ENCODE measurements at regions not wholly inside any gene's neighbourhood (a gene's known extent, or its start where the extent isn't known, plus 50 kb on each side); places are given as distances from the start of the nearest gene placed in this dataset.

DNA sequence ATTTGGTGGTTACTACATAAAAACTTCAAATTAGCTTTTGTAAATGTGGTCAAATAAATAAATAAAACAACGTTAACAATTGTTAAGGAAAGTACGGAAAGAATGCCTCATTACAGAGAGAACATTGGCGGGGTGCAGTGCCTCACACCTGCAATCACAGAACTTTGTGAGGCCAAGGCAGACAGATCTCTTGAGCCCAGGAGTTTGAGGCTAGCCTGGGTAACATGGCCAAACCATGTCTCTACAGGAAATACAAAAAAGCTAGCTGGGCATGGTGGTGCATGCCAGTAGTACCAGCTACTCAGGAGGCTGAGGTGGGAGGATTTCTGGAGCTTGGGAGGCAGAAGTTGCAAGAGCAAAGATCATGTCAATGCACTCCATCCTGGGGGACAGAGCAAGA, 59.4 kb upstream of the VPREB1 start:
- Mint-ChIP-seq H3K4me1 (no peaks in the 10 kb centered on the region), H3K27me3 (peaks cover 22 to 27% of the 10 kb centered on the region in 2 donors), H3K9me3 (peaks cover 0 to 10% (median 2%) of the 10 kb centered on the region in 8 donors), H3K36me3 (no peaks in the 10 kb centered on the region), H3K4me3 (no peak overlapping the region), H3K27ac (no peak overlapping the region)
- no peak overlapping the region for H3K4me3 ChIP-seq (ENCODE audit: low read length in 2 of 2)
- no peak for DNase-seq
- CTCF ChIA-PET (ENCODE audit: partially characterized antibody) = interaction anchor here (1.2 kb wide), 1 partner anchor 51 kb away, joined by 3 read pairs; no protein-coding TSS in a partner anchor
- H3K36me3 ChIP-seq (ENCODE audit: insufficient read depth, low read length) = no peaks in the 10 kb centered on the region
- H3K27me3 ChIP-seq (ENCODE audit: insufficient read depth, low read length) = no peaks in the 10 kb centered on the region
- intact Hi-C loops (cut with micrococcal nuclease) = no loop called here
- POLR2A ChIA-PET (ENCODE audit: partially characterized antibody) = no interaction called here
- H3K4me1 ChIP-seq (ENCODE audit: insufficient read depth, low read length) = no peaks in the 10 kb centered on the region
- H3K9me3 ChIP-seq (ENCODE audit: control insufficient read depth in 1 of 2, low read length in 2 of 2) = no peaks in the 10 kb centered on the region
- no peak overlapping the region for H3K27ac ChIP-seq (ENCODE audit: low read depth, low read length)

DNA sequence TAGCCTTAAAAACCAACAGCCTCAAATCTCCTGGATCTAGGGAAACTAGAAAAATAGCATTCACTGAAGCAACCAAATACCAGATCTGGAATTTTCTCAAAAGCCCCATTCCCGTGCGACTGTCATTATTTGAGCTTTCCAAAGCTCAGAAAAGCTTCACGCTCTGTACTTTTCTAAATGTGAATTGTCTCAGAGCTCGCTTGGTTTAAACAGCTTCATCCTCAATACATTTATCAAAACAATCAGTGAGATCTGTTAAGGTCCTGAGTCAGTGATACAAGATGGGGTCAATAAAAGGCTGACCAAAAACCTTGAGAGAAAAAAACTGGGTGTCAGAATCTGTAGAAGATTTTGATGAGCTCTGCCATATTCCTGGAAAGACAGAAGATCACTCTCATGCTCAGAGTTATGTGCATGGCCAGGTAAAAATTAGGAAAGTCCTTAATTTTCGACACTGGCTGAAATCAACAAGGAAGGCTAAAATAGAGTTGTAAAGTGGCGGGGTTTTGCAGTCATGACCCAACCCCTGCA, 60.2 kb upstream of the VPREB1 start:
- H3K4me3 ChIP-seq (ENCODE audit: low read length in 2 of 2) = no peak overlapping the region
- intact Hi-C loops (cut with micrococcal nuclease) = no loop called here
- ChIA-PET POLR2A (ENCODE audit: partially characterized antibody) (no interaction called here), CTCF (ENCODE audit: partially characterized antibody) (interaction anchor here (1.2 to 2.3 kb wide), 2 partner anchors 12 to 52 kb away, joined by 3 to 10 read pairs; no protein-coding TSS in a partner anchor)
- Mint-ChIP-seq H3K4me3 (no peak overlapping the region), H3K27me3 (peaks cover 21 to 28% of the 10 kb centered on the region in 2 donors), H3K36me3 (no peaks in the 10 kb centered on the region), H3K9me3 (peaks cover 0 to 5% (median 0%) of the 10 kb centered on the region in 8 donors), H3K4me1 (no peaks in the 10 kb centered on the region), H3K27ac (no peak overlapping the region)
- no peaks in the 10 kb centered on the region for H3K9me3 ChIP-seq (ENCODE audit: control insufficient read depth in 1 of 2, low read length in 2 of 2)
- no peak for DNase-seq
- no peaks in the 10 kb centered on the region for H3K27me3 ChIP-seq (ENCODE audit: insufficient read depth, low read length)
- H3K4me1 ChIP-seq (ENCODE audit: insufficient read depth, low read length) = no peaks in the 10 kb centered on the region
- no peaks in the 10 kb centered on the region for H3K36me3 ChIP-seq (ENCODE audit: insufficient read depth, low read length)
- H3K27ac ChIP-seq (ENCODE audit: low read depth, low read length) = no peak overlapping the region

DNA sequence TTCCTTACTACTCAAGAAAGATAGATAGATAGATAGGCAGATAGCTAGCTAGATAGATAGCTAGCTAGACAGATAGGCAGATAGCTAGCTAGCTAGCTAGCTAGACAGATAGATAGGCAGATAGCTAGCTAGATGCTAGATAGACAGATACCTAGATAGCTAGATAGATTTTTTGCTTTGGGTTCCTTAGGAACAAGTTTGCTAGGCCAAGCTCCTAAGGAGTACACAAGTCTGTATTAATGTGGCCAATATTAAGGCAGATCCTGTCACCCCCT, 61.7 kb upstream of the VPREB1 start:
- Mint-ChIP-seq H3K27ac (no peak overlapping the region), H3K4me3 (no peak overlapping the region), H3K36me3 (no peaks in the 10 kb centered on the region), H3K9me3 (peaks cover 0 to 5% (median 0%) of the 10 kb centered on the region in 8 donors), H3K4me1 (no peaks in the 10 kb centered on the region), H3K27me3 (peaks cover 22 to 28% of the 10 kb centered on the region in 2 donors)
- H3K27ac ChIP-seq (ENCODE audit: low read depth, low read length) = no peak overlapping the region
- ChIA-PET POLR2A (ENCODE audit: partially characterized antibody) (no interaction called here), CTCF (ENCODE audit: partially characterized antibody) (interaction anchor here (0.9 to 2.3 kb wide), 2 partner anchors 13 to 53 kb away, joined by 4 to 10 read pairs; no protein-coding TSS in a partner anchor)
- H3K27me3 ChIP-seq (ENCODE audit: insufficient read depth, low read length) = no peaks in the 10 kb centered on the region
- no peak overlapping the region for H3K4me3 ChIP-seq (ENCODE audit: low read length in 2 of 2)
- no peaks in the 10 kb centered on the region for H3K4me1 ChIP-seq (ENCODE audit: insufficient read depth, low read length)
- no peaks in the 10 kb centered on the region for H3K9me3 ChIP-seq (ENCODE audit: control insufficient read depth in 1 of 2, low read length in 2 of 2)
- intact Hi-C loops (cut with micrococcal nuclease) = no loop called here
- DNase-seq = no peak
- no peaks in the 10 kb centered on the region for H3K36me3 ChIP-seq (ENCODE audit: insufficient read depth, low read length)

DNA sequence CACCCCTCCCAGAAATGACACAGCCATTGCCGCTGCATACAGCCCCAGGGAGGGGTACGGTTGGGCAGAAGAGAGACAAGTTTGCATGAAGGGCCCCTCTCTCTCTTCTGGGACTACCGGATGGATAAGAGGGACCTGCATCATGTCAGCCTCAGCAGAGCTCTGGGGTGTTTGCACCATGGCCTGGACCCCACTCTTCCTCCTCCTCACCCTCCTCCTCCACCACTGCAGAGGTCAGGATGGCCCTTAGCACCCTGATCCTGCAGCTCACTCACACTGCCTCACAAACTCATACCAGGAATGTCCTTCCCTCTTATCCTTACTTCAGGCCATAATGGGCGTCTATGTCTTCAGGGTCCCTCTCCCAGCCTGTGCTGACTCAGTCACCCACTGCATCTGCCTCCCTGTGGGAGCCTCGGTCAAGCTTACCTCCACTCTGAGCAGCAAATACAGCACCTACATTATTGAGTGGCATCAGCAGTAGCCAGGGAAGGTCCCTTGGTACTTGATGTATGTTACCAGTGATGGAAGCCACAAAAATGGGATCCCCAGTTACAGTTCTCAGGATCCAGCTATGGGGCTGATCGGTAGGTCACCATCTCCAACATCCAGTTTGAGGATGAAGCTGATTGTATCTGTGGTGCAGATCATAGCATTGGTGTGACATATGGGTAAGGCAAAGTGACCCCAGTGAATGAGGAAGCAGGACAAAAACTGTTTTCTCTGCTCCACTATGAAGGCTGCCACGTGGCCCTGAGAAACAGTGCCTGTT, 62.2 kb upstream of the VPREB1 start:
- H3K36me3 Mint-ChIP-seq = no peaks in the 10 kb centered on the region
- Histone ChIP-seq H3K4me1 (ENCODE audit: insufficient read depth, low read length) (no peaks in the 10 kb centered on the region), H3K36me3 (ENCODE audit: insufficient read depth, low read length) (no peaks in the 10 kb centered on the region), H3K27me3 (ENCODE audit: insufficient read depth, low read length) (no peaks in the 10 kb centered on the region), H3K27ac (ENCODE audit: low read depth, low read length) (no peak overlapping the region), H3K9me3 (ENCODE audit: control insufficient read depth in 1 of 2, low read length in 2 of 2) (no peaks in the 10 kb centered on the region), H3K4me3 (ENCODE audit: low read length in 2 of 2) (no peak overlapping the region)
- peaks cover 22 to 28% of the 10 kb centered on the region in 2 donors for H3K27me3 Mint-ChIP-seq
- DNase-seq = no peak
- peaks cover 0 to 3% (median 0%) of the 10 kb centered on the region in 8 donors for H3K9me3 Mint-ChIP-seq
- H3K4me1 Mint-ChIP-seq = no peaks in the 10 kb centered on the region
- intact Hi-C loops (cut with micrococcal nuclease) = no loop called here
- H3K4me3 Mint-ChIP-seq = no peak overlapping the region
- CTCF ChIA-PET (ENCODE audit: partially characterized antibody) = interaction anchor here (0.9 to 2.3 kb wide), 2 partner anchors 14 to 53 kb away, joined by 4 to 10 read pairs; no protein-coding TSS in a partner anchor
- no peak overlapping the region for H3K27ac Mint-ChIP-seq
- POLR2A ChIA-PET (ENCODE audit: partially characterized antibody) = no interaction called here

DNA sequence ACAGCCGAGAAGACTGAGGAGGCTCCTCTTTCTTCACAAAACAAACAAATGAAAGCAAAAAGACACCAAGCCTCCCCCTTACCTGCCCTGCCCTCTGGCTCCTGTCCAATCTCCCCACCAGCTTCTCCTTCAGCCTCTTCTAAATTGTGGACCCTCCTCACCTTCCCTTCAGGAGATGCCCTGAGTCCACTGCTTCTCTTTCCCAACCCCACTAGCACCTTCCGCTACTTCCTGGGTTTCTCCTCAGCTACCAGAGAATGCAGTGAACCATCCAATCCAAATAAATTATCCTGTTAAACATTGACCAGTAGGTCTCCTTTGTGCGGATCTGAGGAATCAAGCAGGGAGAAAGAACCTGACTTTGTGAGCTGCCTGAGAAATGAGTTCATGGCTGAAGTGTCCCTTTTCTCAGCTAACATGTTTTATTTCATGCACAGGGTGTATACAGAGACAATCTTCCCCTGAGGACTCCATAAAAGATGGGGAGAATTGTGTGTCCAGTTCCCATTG, 63.2 kb upstream of the VPREB1 start:
- no peaks in the 10 kb centered on the region for H3K9me3 Mint-ChIP-seq
- H3K4me3 Mint-ChIP-seq = no peak overlapping the region
- Histone ChIP-seq H3K27me3 (ENCODE audit: insufficient read depth, low read length) (no peaks in the 10 kb centered on the region), H3K27ac (ENCODE audit: low read depth, low read length) (no peak overlapping the region), H3K4me1 (ENCODE audit: insufficient read depth, low read length) (no peaks in the 10 kb centered on the region), H3K9me3 (ENCODE audit: control insufficient read depth in 1 of 2, low read length in 2 of 2) (no peaks in the 10 kb centered on the region), H3K36me3 (ENCODE audit: insufficient read depth, low read length) (no peaks in the 10 kb centered on the region), H3K4me3 (ENCODE audit: low read length in 2 of 2) (no peak overlapping the region)
- ChIA-PET CTCF (ENCODE audit: partially characterized antibody) (no interaction called here), POLR2A (ENCODE audit: partially characterized antibody) (no interaction called here)
- no peaks in the 10 kb centered on the region for H3K4me1 Mint-ChIP-seq
- no peak for DNase-seq
- H3K27ac Mint-ChIP-seq = no peak overlapping the region
- peaks cover 24 to 25% of the 10 kb centered on the region in 2 donors for H3K27me3 Mint-ChIP-seq
- intact Hi-C loops (cut with micrococcal nuclease) = no loop called here
- H3K36me3 Mint-ChIP-seq = no peaks in the 10 kb centered on the region

DNA sequence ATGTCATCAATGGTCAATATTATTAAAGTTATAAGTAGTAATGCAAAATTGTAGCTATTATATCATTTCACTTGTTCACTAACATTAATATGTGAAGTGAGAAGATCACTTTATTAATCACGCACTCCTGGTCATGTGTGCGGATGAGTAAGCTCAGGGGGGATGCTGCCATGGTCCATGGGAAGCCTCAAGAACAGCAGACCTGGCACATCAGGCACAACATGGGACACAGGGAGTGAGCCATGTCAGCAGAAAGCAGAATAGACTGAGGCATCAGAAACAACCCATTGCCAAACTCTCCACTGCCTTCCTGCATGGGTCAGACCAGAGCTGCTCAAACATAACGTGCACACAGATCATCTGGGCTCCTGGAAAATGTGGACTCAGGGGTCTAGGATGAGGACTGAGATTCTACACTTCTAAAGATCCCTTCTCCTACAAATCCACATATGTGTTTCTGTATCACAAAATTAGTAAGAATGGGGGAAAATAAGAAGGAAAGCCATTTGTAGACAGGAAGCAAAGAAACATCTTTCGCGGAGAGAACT, 63.8 kb upstream of the VPREB1 start:
- ChIA-PET CTCF (ENCODE audit: partially characterized antibody) (interaction anchor here (0.9 kb wide), 1 partner anchor 27 kb away, joined by 3 read pairs; no protein-coding TSS in a partner anchor), POLR2A (ENCODE audit: partially characterized antibody) (no interaction called here)
- Histone ChIP-seq H3K4me1 (ENCODE audit: insufficient read depth, low read length) (no peaks in the 10 kb centered on the region), H3K27me3 (ENCODE audit: insufficient read depth, low read length) (no peaks in the 10 kb centered on the region), H3K9me3 (ENCODE audit: control insufficient read depth in 1 of 2, low read length in 2 of 2) (no peaks in the 10 kb centered on the region), H3K27ac (ENCODE audit: low read depth, low read length) (no peak overlapping the region), H3K4me3 (ENCODE audit: low read length in 2 of 2) (no peak overlapping the region), H3K36me3 (ENCODE audit: insufficient read depth, low read length) (no peaks in the 10 kb centered on the region)
- Mint-ChIP-seq H3K27ac (no peak overlapping the region), H3K36me3 (no peaks in the 10 kb centered on the region), H3K4me1 (no peaks in the 10 kb centered on the region), H3K4me3 (no peak overlapping the region), H3K9me3 (no peaks in the 10 kb centered on the region), H3K27me3 (peaks cover 21 to 26% of the 10 kb centered on the region in 2 donors)
- intact Hi-C loops (cut with micrococcal nuclease) = no loop called here
- no peak for DNase-seq

DNA sequence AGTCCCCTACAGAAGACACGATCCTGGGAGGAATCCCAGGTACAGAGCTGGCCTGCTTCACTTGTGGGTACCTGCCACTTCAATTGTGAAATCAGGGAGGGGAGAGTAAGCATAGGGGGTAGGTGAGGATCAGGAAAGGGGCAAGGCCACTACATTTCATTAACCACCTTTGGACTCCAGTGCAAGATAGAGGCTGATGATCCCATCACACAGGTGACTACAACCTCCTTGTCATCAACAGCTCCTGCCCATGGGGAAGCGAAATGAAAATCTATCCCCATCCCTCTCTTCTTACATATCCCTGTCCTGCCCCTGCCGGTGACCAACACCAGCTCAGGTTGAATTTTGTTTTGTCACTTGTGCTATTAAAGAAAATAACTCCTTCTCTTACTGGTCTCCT, 64.7 kb upstream of the VPREB1 start:
- intact Hi-C loops (cut with micrococcal nuclease) = no loop called here
- Mint-ChIP-seq H3K36me3 (no peaks in the 10 kb centered on the region), H3K27me3 (peaks cover 22 to 26% of the 10 kb centered on the region in 2 donors), H3K27ac (no peak overlapping the region), H3K4me1 (no peaks in the 10 kb centered on the region), H3K9me3 (no peaks in the 10 kb centered on the region), H3K4me3 (no peak overlapping the region)
- ChIA-PET CTCF (ENCODE audit: partially characterized antibody) (interaction anchor here (0.9 to 1.4 kb wide), 3 partner anchors 11 to 28 kb away, joined by 3 to 4 read pairs (median 3); no protein-coding TSS in a partner anchor), POLR2A (ENCODE audit: partially characterized antibody) (no interaction called here)
- H3K4me1 ChIP-seq (ENCODE audit: insufficient read depth, low read length) = no peaks in the 10 kb centered on the region
- no peak for DNase-seq
- no peaks in the 10 kb centered on the region for H3K36me3 ChIP-seq (ENCODE audit: insufficient read depth, low read length)
- H3K9me3 ChIP-seq (ENCODE audit: control insufficient read depth in 1 of 2, low read length in 2 of 2) = no peaks in the 10 kb centered on the region
- H3K27me3 ChIP-seq (ENCODE audit: insufficient read depth, low read length) = no peaks in the 10 kb centered on the region
- H3K27ac ChIP-seq (ENCODE audit: low read depth, low read length) = no peak overlapping the region
- no peak overlapping the region for H3K4me3 ChIP-seq (ENCODE audit: low read length in 2 of 2)

Measured in CD4-positive, alpha-beta memory T cell (primary cell).